Nephron (organoid): ENCODE measurements at regions not wholly inside any gene's neighbourhood (a gene's known extent, or its start where the extent isn't known, plus 50 kb on each side); places are given as distances from the start of the nearest gene placed in this dataset.

Experiments
- H3K27ac Mint-ChIP-seq, 3 experiments: 2 replicates each; pipeline ENCODE4 v1.8.0; 2020; ENCODE audit warnings: mixed read lengths in 3 of 3, mild to moderate bottlenecking in 2 of 3, moderate library complexity in 1 of 3
- H3K27me3 Mint-ChIP-seq: 2 replicates; pipeline ENCODE4 v1.8.0; 2021; ENCODE audit warnings: low read depth, mild to moderate bottlenecking, moderate library complexity, mixed read lengths
- H3K36me3 Mint-ChIP-seq: 2 replicates; pipeline ENCODE4 v1.8.0; 2020; ENCODE audit warnings: low read depth, mixed read lengths
- H3K4me1 Mint-ChIP-seq: 2 replicates; pipeline ENCODE4 v1.8.0; 2020; ENCODE audit warnings: mixed read lengths
- H3K4me3 Mint-ChIP-seq, 3 experiments: 2 replicates each; pipeline ENCODE4 v1.8.0; 2020; ENCODE audit warnings: mild to moderate bottlenecking in 3 of 3, mixed read lengths in 3 of 3, moderate library complexity in 2 of 3
- H3K9me3 Mint-ChIP-seq: 2 replicates; pipeline ENCODE4 v1.8.0; 2020; ENCODE audit warnings: mixed read lengths
- CTCF ChIP-seq, 3 experiments: fragments of 200-600 bp; sonication (generic); IDR thresholded peaks; one replicate each; pipeline ENCODE4 v1.5.0; 2021; ENCODE audit warnings: antibody characterized with exemption in 3 of 3; ENCODE audit not compliant: unreplicated experiment in 3 of 3

- Mint-ChIP-seq H3K27ac (peak overlapping the region; percentile 80 to 91 (median 84)), H3K4me1 (peaks cover 72% of the 10 kb centered on the region), H3K4me3 (peak overlapping the region in 2 of 3 experiments; percentile 24 to 52), H3K9me3 (peaks cover 2% of the 10 kb centered on the region), H3K36me3 (no peaks in the 10 kb centered on the region), H3K27me3 (peaks cover 28% of the 10 kb centered on the region)
- no peak for TF ChIP-seq CTCF (IDR thresholded peaks at IDR 0.05; ENCODE audit: unreplicated experiment in 3 of 3)
These were observed 117.1 kb upstream of the NCOR2 start for GRCh38 chr12:124684496-124684895.

GRCh38 chr12:124683152-124684124, 116.0 kb upstream of the NCOR2 start:
- Mint-ChIP-seq H3K4me1 (peaks cover 76% of the 10 kb centered on the region), H3K4me3 (peak overlapping the region in 1 of 3 experiments; percentile 51)

GRCh38 chr12:124682425-124683151, 115.2 kb upstream of the NCOR2 start:
- no peaks in the 10 kb centered on the region for H3K9me3 Mint-ChIP-seq
- H3K4me1 Mint-ChIP-seq, result peaks cover 70% of the 10 kb centered on the region
- TF ChIP-seq CTCF (IDR thresholded peaks at IDR 0.05; ENCODE audit: unreplicated experiment in 3 of 3), result no peak
- peaks cover 30% of the 10 kb centered on the region for H3K27me3 Mint-ChIP-seq
- H3K36me3 Mint-ChIP-seq, result no peaks in the 10 kb centered on the region
- peak overlapping the region; percentile 80 to 91 (median 89) for H3K27ac Mint-ChIP-seq
- H3K4me3 Mint-ChIP-seq, result peak overlapping the region in 1 of 3 experiments; percentile 51

More at GRCh38 chr12:124683152-124684124, 116.0 kb upstream of the NCOR2 start:
- H3K27me3 Mint-ChIP-seq, result peaks cover 30% of the 10 kb centered on the region
- peak overlapping the region; percentile 80 to 91 (median 89) for H3K27ac Mint-ChIP-seq
- no peaks in the 10 kb centered on the region for H3K36me3 Mint-ChIP-seq
- no peak for TF ChIP-seq CTCF (IDR thresholded peaks at IDR 0.05; ENCODE audit: unreplicated experiment in 3 of 3)
- H3K9me3 Mint-ChIP-seq, result no peaks in the 10 kb centered on the region

GRCh38 chr12:124681779-124682391, 114.5 kb upstream of the NCOR2 start:
- H3K27me3 Mint-ChIP-seq, result peaks cover 26% of the 10 kb centered on the region
- no peaks in the 10 kb centered on the region for H3K9me3 Mint-ChIP-seq
- no peak for TF ChIP-seq CTCF (IDR thresholded peaks at IDR 0.05; ENCODE audit: unreplicated experiment in 3 of 3)
- H3K4me1 Mint-ChIP-seq, result peaks cover 69% of the 10 kb centered on the region
- no peak overlapping the region for H3K4me3 Mint-ChIP-seq
- H3K27ac Mint-ChIP-seq, result peak overlapping the region; percentile 4 to 49 (median 41)
- no peaks in the 10 kb centered on the region for H3K36me3 Mint-ChIP-seq

GRCh38 chr12:124680863-124681778, 113.7 kb upstream of the NCOR2 start:
- Mint-ChIP-seq H3K4me1 (peaks cover 75% of the 10 kb centered on the region), H3K27ac (peak overlapping the region; percentile 41 to 79 (median 49)), H3K36me3 (peaks cover 6% of the 10 kb centered on the region), H3K27me3 (peaks cover 31% of the 10 kb centered on the region), H3K9me3 (no peaks in the 10 kb centered on the region), H3K4me3 (peak overlapping the region in 1 of 3 experiments; percentile 52)
- peak in 1 of 3 experiments; percentile 15 for TF ChIP-seq CTCF (IDR thresholded peaks at IDR 0.05; ENCODE audit: unreplicated experiment in 3 of 3)
